ENCODE measurements at regions not wholly inside any gene's neighbourhood (a gene's known extent, or its start where the extent isn't known, plus 50 kb on each side); places are given as distances from the start of the nearest gene placed in this dataset.

- no peak for TF ChIP-seq CTCF (IDR thresholded peaks at IDR 0.05)
- TF ChIP-seq POLR2A (IDR thresholded peaks at IDR 0.05), result no peak
Measured at GRCh38 chr14:58981840-58982239, 206.6 kb upstream of the DAAM1 start.

All from adrenal gland (tissue), 5 donors.